Upper lobe of left lung (tissue), 4 donors: ENCODE measurements at regions not wholly inside any gene's neighbourhood (a gene's known extent, or its start where the extent isn't known, plus 50 kb on each side); places are given as distances from the start of the nearest gene placed in this dataset.

Experiments used
- POLR2AphosphoS5 ChIP-seq, 2 donors: sonication (generic); formaldehyde crosslinking; IDR thresholded peaks; one replicate each; pipeline ENCODE4 v1.5.1; 2017; ENCODE audit warnings: antibody characterized with exemption in 2 of 2
- TF ChIP-seq, protein P1 (sequence below), 6 experiments: fragments of 450-650 bp in 4 of 6; fragments of 200-600 bp in 2 of 6; sonication (generic) in 2 of 6; IDR thresholded peaks; one replicate each; pipeline ENCODE4 v1.5.1; 2016 to 2019; ENCODE audit warnings: antibody characterized with exemption in 6 of 6

DNA sequence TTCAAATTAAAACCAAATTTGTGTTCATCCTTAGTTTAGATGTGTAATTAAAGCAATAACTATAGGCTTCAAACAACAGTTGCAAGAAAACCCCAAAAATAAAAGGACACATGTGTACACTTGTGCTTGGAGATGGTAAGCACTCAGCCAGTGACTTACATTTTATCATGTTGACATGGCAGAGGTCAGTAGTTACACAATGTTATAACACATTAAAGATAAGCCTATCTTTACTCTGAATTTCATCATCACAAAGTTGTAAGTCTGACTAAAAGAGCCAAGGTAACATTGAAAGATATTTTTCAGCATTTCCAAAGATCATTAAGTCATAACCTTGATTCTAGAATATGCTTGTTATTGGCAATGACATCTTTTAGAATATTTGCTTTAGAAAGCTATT lies 98.5 kb upstream of the PNPLA4 start:
- no peak for TF ChIP-seq POLR2AphosphoS5 (IDR thresholded peaks at IDR 0.05)
- TF ChIP-seq, protein P1, sequence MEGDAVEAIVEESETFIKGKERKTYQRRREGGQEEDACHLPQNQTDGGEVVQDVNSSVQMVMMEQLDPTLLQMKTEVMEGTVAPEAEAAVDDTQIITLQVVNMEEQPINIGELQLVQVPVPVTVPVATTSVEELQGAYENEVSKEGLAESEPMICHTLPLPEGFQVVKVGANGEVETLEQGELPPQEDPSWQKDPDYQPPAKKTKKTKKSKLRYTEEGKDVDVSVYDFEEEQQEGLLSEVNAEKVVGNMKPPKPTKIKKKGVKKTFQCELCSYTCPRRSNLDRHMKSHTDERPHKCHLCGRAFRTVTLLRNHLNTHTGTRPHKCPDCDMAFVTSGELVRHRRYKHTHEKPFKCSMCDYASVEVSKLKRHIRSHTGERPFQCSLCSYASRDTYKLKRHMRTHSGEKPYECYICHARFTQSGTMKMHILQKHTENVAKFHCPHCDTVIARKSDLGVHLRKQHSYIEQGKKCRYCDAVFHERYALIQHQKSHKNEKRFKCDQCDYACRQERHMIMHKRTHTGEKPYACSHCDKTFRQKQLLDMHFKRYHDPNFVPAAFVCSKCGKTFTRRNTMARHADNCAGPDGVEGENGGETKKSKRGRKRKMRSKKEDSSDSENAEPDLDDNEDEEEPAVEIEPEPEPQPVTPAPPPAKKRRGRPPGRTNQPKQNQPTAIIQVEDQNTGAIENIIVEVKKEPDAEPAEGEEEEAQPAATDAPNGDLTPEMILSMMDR (IDR thresholded peaks at IDR 0.05): no peak
